ENCODE measurements at regions not wholly inside any gene's neighbourhood (a gene's known extent, or its start where the extent isn't known, plus 50 kb on each side); places are given as distances from the start of the nearest gene placed in this dataset.

GRCh38 chr13:68190818-68191217 is 960.7 kb upstream of the PCDH9 start:
- ChIA-PET POLR2A (no interaction called here), CTCF (no interaction called here)
- H3K36me3 ChIP-seq (ENCODE audit: control insufficient read depth in 2 of 2, insufficient read depth in 1 of 2, low read length in 2 of 2) = no peaks in the 10 kb centered on the region
- no peaks in the 10 kb centered on the region for H3K9me3 ChIP-seq (ENCODE audit: control insufficient read depth, insufficient read depth, low read depth, low read length)
- H3K4me1 ChIP-seq (ENCODE audit: control insufficient read depth, insufficient read depth, low read length) = no peaks in the 10 kb centered on the region
- TF ChIP-seq BCL6B (tag by site-specific recombination; IDR thresholded peaks at IDR 0.05) (no peak), PRDM10 (tag by site-specific recombination; IDR thresholded peaks at IDR 0.05) (no peak), ZNF354C (tag by site-specific recombination; IDR thresholded peaks at IDR 0.05; ENCODE audit: borderline replicate concordance, low read depth) (no peak), ELK4 (IDR thresholded peaks at IDR 0.05; ENCODE audit: borderline replicate concordance, low read depth, low read length) (0 out of 2 replicates have a peak, but pooled peaks have one; percentile 54), KLF7 (tag by site-specific recombination; IDR thresholded peaks at IDR 0.05; ENCODE audit: borderline replicate concordance) (no peak), TRIM28 (IDR thresholded peaks at IDR 0.05; ENCODE audit: borderline replicate concordance, low read length) (peak; percentile 48; the same call in 1 of the 2 replicates), YY2 (tag by site-specific recombination; IDR thresholded peaks at IDR 0.05) (no peak), AEBP2 (tag by site-specific recombination; IDR thresholded peaks at IDR 0.05; ENCODE audit: borderline replicate concordance) (no peak), ZNF596 (tag by site-specific recombination; IDR thresholded peaks at IDR 0.05) (no peak), ZNF366 (tag by site-specific recombination; conservative IDR thresholded peaks at IDR 0.05) (no peak)
- no peak overlapping the region for H3K27ac ChIP-seq (ENCODE audit: extremely low read depth, low read depth, low read length)
- no peak overlapping the region for H3K4me3 ChIP-seq (ENCODE audit: low read depth, low read length)

- POLR2A ChIA-PET = no interaction called here
- CTCF ChIA-PET = no interaction called here
- Histone ChIP-seq H3K9me3 (ENCODE audit: control insufficient read depth, insufficient read depth, low read depth, low read length) (no peaks in the 10 kb centered on the region), H3K36me3 (ENCODE audit: control insufficient read depth in 2 of 2, insufficient read depth in 1 of 2, low read length in 2 of 2) (no peaks in the 10 kb centered on the region), H3K4me3 (ENCODE audit: low read depth, low read length) (no peak overlapping the region), H3K4me1 (ENCODE audit: control insufficient read depth, insufficient read depth, low read length) (no peaks in the 10 kb centered on the region), H3K27ac (ENCODE audit: extremely low read depth, low read depth, low read length) (no peak overlapping the region)
- TF ChIP-seq ZSCAN4 (tag by site-specific recombination; IDR thresholded peaks at IDR 0.05) (no peak), ZNF501 (tag by site-specific recombination; IDR thresholded peaks at IDR 0.05) (no peak)
Observed at GRCh38 chr13:68185444-68186141, 955.5 kb upstream of the PCDH9 start.
